ENCODE measurements at regions not wholly inside any gene's neighbourhood (a gene's known extent, or its start where the extent isn't known, plus 50 kb on each side); places are given as distances from the start of the nearest gene placed in this dataset.

DNA sequence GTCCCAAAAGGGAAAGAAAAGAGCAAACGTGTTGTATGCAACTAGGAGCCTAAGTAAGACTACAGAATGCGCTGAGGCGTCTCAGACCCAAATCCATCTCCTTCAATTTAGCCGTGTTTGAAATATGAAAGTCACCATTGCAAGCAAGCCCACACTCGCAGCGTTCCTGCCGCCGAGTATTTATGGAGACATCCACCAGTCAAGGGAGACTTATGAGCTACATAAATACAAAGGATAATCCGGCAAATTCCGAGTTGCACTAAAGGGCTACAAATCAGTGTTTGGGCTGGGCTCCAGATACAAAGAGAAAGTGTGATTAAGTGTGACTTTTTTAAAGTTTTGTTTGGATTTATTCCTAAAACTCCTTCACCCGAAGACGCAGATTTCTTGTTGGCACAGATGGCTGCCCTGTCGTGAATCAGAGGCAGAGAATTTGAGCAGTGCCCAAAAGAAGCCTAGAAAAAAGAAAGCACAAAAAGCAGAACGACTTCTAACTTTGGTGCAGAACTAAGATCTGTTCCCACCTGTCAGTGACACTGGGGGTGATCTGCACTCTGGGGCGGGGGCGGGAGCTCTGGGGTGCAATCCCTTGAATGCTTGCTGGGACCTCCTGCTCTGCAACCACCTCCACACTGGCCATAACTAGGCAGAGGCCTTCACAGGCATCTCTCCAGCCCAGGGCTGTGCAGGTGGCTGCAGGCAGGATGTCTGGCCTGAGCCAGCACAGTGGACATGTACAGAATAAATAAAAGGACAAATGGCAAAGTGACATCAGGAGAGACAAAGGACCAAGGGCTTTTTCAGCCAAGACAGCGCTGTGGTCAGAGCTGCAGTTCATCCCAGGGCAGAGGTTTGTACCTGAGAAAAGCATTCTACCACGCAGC, 489.7 kb downstream of the NPHP4 start:
- no peak for DNase-seq
- in situ Hi-C loops (cut with MboI; ENCODE audit: low pct_unique_long_range_greater_than_20kb, low sequenced_read_pairs): no loop called here

DNA sequence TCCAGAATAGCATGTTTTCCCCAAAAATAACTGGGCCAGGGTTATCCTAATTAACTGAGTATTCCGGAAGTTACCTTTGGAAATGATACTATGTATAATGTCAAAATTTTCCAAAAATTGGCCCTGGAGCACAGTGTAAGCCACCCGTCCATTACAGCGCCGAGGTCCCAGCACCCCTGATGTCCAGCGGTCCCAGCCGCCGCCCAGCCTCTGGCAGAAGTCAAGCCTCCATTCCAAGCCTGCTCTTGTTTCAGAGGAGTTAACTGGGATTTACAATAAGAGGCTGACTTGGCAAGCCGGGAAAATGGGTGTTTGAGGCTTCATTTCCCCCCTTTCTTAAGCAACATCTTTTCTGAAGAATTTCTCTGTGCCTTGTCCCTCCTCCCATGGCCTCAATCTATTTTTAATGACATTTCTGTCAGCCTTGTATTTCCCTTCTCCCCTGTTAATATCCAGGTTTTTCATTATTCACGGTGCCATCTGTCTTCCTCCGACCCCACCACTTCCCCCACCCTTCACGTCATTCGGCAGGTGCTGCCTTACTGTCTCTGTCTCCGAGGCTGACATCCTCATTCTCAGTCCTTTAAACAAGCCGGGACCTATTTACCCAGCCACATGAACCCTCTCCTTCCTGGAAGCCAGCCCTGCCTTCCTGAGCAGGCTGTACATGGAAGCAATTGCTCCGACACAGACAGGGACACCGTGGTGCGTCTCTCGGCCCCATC, 490.9 kb downstream of the NPHP4 start:
- no peak for DNase-seq
- in situ Hi-C loops (cut with MboI; ENCODE audit: low pct_unique_long_range_greater_than_20kb, low sequenced_read_pairs): no loop called here

DNA sequence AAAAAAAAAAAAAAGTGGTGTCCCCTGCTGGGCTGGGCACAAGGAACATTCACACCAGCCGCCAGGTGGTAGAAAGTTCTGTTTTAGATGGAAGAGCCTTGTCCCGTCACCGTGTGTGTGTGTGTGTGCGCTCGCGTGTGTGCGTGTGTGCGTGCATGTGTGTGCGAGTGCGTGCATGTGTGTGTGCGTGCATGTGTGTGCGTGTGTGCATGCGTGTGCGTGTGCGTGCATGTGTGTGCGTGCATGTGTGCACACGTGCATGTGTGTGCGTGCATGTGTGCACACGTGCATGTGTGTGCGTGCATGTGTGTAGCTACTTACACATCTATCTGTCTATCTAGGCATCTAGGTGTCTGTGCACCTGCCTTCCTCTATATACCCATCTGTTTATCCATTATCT, 491.7 kb downstream of the NPHP4 start:
- no peak for DNase-seq
- in situ Hi-C loops (cut with MboI; ENCODE audit: low pct_unique_long_range_greater_than_20kb, low sequenced_read_pairs): no loop called here

DNA sequence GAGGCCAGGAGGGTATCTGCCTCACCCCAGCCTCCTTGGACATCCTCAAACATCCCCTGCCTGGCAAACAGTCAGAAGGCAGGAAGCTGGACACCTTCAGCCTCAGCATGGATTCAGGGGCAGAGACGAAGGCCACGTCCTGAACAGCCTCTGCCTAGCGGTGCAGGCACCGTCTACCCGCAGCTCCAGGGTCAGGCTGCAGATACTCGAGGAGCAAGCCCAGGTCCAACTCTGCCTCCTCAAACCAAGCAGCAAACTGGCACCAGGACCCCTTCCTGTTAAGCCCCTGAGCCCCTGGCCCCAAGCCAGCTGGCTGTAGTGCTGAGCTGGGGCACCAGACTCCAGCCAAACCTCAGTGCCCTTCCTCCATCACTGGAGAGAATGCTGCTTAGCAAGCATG, 494.7 kb downstream of the NPHP4 start:
- DNase-seq: no peak
- in situ Hi-C loops (cut with MboI; ENCODE audit: low pct_unique_long_range_greater_than_20kb, low sequenced_read_pairs): no loop called here

DNA sequence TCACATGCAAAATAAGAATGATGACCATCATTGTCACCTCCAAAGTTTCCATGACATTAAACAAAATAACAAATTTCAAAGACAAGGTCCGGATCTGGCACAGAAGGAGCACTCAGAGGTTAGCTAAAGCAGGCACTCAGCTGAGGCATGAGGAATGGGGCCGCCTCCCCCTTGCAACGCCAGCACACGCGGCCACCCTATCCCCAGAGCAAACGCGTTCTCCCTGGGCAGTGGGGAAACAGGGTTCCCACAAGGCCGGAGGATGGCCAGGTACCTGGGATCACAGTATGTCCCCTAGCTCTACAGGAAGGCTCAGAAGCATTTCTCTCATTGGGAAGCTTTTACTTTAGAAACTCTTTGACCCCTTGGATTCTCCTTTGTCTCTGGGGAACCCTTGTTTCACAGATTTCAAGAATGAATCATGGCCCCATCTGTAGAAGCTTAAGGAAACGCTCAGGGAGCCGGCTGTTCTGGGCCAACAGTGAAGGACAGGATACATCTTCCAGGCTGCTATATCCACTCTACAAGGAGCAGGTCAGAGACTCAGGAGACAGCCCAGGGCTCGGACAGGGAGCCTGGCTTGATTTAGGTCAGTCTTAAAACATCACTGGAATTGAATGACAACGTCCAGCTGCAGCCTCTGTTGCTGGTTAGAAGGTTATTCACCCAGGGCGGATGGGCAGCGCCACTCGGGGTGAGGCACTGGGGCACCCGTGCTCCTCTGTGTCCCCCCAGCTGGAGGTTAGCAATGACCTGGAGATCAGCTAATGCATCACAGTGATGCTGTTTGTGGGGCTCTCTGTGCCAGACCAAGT, 496.4 kb downstream of the NPHP4 start:
- in situ Hi-C loops (cut with MboI; ENCODE audit: low pct_unique_long_range_greater_than_20kb, low sequenced_read_pairs): no loop called here
- no peak for DNase-seq

DNA sequence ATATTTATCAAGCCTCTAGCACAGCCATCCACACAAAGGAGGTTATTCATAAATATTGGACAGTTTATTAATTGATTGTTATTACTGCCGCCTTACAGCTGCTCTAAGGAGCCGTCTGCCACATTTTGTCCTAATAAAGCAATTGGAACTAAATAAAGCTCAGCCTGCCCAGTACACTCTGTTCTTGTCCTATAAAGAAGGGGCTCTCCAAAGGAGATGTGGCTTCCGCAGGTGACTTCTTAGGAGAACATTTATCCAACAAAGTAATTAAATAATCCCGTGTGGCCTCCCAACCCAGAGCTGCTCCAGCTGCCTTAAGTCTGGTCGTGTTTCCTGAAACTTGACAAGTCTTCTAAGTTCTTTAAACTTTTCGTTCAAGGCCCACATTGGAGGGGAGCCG, 497.7 kb downstream of the NPHP4 start:
- in situ Hi-C loops (cut with MboI; ENCODE audit: low pct_unique_long_range_greater_than_20kb, low sequenced_read_pairs): no loop called here
- DNase-seq: no peak

DNA sequence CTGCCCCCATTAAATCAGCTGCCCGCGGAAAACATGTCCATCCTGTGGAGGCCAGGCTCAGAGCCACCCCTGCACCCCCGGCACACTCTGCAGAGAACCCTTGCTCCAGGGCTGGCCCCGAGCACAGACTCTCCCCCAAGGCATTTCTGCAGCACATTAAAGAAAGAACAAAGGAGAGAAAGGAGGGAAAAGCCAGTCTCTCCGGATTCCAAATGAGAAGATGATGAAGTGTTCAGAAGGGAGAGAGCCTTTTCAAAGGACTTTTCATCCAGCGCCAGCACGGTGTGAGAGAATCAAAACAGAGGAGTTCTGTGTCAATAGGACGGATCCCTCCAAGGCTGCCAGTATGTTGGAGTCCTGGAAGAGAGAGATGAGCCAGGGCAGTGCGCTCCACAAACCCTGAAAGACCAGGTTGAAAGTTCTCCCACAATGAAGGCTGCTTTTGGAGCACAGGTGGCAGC, 498.3 kb downstream of the NPHP4 start:
- no peak for DNase-seq
- in situ Hi-C loops (cut with MboI; ENCODE audit: low pct_unique_long_range_greater_than_20kb, low sequenced_read_pairs): no loop called here

DNA sequence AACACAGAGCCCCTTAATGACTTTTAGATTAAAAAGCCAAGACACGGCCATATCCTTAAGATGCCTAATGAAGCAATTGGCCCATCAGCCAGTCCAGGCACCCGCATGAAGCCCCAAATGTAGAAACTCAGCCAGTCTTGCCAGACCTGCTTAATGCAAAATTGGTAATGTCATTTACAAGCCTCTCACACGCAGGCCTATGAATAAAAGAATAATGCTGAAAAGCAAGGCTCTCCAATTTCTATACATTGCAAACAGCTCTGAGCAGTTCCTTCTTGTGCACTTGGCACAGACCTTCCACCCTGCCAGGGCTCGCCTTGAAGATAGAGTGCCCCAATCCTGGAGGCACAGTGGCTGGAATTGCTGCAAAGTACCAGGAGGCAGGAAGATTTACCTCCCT, 498.9 kb downstream of the NPHP4 start:
- in situ Hi-C loops (cut with MboI; ENCODE audit: low pct_unique_long_range_greater_than_20kb, low sequenced_read_pairs): no loop called here
- no peak for DNase-seq

DNA sequence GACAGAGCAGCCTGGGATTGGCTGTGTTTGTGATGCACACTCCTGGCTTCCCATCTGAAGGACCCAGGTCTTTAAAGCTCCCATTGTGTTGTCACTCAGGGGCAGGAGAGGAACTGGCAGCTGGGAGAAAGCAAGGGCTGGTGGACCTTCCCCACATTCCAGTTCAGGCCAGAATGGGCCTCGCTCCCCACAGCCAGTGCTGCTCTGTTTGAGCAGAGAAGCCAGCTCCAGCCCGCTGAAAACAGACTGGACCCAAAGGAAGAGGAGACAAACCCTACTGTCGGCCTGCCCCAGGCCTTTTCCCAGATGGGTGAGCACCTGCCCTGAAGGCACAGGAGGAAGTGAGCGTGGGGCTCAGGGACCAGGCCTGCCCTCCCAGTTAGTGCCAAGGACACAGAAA, 499.4 kb downstream of the NPHP4 start:
- no peak for DNase-seq
- in situ Hi-C loops (cut with MboI; ENCODE audit: low pct_unique_long_range_greater_than_20kb, low sequenced_read_pairs): no loop called here

DNA sequence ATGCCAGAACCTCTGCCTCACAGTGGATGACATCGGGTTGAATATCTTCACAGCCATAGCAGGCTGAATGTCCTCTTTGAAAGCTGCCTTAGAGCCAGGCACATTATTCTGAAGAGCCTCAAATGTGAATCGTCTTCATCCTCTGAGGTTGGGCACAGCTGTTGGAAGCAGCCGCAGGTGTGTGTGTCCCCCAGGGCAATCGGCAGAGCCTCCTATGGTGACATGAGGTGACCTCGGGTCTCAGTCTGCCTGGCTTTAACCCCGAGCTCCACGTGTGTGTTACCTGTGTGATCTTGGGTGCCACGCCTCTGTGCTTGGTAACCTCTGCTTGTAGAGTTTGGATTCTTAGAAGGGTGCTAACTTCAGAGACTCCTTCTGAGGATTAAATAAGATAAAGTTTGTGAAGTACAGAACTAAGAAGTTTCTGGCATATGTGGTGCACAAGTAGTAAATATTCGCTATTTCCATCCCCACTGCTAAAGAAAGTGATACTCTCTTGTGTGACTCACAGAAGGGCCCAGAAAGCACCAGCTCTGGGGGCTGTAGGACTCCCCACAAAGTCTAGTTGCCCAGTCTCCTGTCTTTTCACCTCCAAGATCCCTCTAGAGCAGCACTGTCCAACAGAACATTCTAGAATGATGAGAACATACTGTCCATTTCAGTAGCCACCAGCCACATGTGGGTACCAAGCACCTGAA, 500.9 kb downstream of the NPHP4 start:
- in situ Hi-C loops (cut with MboI; ENCODE audit: low pct_unique_long_range_greater_than_20kb, low sequenced_read_pairs): no loop called here

DNA sequence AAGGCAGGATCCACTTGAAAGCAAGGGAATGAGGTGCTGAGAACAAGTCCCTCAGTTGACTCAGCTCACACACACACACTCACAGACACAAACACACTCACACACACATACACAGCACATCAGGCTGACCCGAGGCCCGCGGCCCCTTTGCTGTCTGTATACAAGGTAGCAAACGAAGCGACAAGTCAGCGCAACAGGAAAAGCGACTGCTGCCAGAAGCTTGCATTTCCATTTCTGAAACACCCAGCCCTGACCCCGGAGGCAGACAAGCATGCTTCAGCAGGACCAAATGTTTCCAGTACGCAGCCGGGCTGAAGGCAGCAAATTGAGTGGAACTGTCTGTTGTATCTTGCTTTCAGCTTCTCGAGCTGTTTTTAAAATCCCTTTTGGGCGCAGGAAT, 501.6 kb downstream of the NPHP4 start:
- in situ Hi-C loops (cut with MboI; ENCODE audit: low pct_unique_long_range_greater_than_20kb, low sequenced_read_pairs): no loop called here
- no peak for DNase-seq

More for the DNA sequence above, 500.9 kb downstream of the NPHP4 start:
- DNase-seq: no peak

DNA sequence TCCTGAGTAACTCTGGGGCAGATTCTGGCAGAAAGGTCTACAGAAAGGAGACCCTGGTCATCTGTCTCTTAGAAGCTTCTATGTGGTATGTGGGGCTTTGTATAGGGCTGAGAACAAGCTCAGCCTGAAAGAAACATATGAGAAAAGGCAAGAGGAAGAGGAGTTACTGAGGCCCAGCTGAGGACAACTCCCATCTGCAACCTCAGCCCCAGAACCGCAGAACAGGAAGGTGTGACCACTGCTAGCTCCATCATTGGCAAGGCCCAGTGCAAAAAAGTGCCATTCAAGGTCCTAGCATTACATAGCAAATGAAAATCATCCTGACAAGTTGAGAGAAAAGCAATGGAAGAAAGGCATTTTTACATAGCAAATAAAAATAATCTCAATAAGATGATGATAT, 503.8 kb downstream of the NPHP4 start:
- in situ Hi-C loops (cut with MboI; ENCODE audit: low pct_unique_long_range_greater_than_20kb, low sequenced_read_pairs): no loop called here
- no peak for DNase-seq

DNA sequence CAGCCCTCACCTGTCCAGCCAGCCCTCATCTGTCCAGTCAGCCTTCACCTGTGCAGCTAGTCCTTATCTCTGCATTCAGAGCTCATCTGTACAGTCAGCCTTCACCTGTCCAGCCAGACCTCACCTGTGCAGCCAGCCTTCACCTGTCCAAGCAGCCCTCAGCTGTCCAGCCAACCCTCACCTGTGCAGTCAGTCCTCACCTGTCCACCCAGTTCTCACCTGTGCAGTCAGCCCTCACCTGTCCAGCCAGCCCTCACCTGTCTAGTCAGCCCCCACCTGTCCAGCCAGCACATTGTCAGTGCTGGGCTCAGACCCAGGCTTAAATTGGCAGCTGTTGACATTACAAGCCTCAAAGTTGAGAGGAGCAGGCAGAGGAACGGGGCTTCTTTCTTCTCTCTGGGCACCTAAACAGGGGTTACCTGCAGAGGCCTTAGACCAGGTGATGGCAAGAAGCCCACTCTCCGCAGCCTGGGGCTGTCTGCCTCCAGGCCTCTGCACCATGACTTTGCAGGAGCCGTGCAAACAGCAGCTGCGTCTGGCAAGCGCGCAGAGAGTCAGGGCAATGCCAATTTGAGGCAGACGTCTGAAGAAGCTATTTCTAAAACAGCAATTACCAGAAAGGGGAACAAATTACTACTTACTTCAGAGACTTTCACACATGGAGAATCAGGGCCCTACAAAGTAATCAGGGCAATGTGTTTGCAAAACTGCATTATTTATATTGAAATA, 506.1 kb downstream of the NPHP4 start:
- no peak for DNase-seq
- in situ Hi-C loops (cut with MboI; ENCODE audit: low pct_unique_long_range_greater_than_20kb, low sequenced_read_pairs): no loop called here

DNA sequence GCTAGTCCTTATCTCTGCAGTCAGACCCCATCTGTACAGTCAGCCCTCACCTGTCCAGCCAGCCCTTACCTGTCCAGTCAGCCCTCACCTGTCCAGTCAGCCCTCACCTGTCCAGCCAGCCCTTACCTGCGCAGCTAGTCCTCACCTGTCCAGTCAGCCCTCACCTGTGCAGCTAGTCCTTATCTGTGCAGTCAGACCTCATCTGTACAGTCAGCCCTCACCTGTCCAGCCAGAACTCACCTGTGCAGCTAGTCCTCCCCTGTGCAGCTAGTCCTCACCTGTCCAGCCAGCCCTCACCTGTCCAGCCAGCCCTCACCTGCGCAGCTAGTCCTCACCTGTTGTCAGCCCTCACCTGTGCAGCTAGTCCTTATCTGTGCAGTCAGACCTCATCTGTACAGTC, 506.8 kb downstream of the NPHP4 start:
- in situ Hi-C loops (cut with MboI; ENCODE audit: low pct_unique_long_range_greater_than_20kb, low sequenced_read_pairs): no loop called here
- no peak for DNase-seq

DNA sequence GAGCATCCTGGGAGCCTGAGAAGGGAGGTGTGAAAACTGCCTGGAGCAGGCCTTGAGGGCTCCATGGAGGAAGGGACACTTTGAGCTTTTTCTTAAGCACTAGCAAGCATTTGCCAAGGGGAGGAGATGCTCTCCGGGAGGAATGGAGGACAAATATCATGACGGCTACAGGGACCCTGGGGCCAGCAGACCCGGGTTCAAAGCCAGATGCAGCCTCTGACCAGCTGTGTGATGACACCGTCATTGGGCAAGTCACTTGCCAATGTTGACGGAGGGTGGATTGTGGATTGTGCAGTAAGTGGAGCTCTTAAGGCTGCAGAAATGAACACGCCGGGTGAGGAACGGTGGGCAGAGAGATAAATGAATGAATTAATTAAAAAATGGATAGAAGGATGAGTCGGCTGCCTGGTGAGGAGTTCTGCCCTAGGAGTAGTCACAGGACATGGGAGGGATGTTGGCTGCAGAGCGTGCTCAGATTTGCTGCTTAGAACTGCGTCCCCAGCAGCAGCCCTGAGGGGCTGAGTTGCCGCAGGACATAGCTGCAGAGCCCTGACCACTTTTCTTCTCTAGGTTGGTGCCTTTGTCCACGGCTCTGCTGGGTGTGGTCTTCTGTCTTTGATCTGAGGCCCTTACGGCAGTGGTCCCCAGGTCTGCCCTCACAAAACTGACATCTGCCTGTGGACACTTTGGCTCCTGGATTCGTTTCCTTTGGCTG, 507.6 kb downstream of the NPHP4 start:
- DNase-seq: no peak
- in situ Hi-C loops (cut with MboI; ENCODE audit: low pct_unique_long_range_greater_than_20kb, low sequenced_read_pairs): no loop called here

DNA sequence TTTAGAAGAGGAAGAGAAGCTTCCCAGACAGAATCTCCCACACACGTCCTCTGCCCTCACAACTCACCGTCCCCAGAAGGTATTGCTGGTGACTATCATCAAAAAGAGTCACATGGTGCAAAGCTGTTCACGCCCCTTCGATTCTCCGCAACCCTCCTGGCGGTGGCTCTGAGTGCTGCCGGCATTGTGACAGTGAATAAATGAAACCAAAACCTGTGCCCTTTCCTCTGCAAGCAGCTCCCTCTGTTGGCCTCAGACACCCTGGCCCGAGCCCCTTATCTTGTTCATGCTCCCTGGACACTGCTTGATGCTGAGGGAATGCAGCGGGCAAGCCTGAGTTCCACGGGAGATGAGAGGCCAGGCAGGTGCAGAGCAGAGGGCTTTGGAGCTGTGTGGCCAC, 510.3 kb downstream of the NPHP4 start:
- no peak for DNase-seq
- in situ Hi-C loops (cut with MboI; ENCODE audit: low pct_unique_long_range_greater_than_20kb, low sequenced_read_pairs): no loop called here

DNA sequence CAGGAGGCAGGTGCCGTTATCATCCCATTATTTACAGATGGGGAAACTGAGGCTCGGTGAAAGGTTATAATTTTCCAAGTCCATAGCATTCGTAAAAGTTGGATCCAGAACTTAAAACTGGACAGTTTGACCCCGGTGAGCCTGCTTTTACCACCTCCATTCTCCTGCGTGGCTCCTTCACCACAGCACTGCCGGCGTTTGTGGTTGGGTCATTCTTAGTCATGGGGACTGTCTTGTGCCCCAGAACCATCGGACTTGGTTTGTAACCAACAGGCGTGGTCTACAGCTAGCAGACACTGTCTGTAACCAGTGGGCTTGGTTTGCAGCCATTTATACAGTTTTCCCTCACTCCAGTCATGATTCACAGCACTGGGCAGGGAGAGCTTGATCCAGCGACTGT, 511.3 kb downstream of the NPHP4 start:
- no peak for DNase-seq
- in situ Hi-C loops (cut with MboI; ENCODE audit: low pct_unique_long_range_greater_than_20kb, low sequenced_read_pairs): no loop called here

Data from KBM-7 (cell line).